ENCODE measurements at regions not wholly inside any gene's neighbourhood (a gene's known extent, or its start where the extent isn't known, plus 50 kb on each side); places are given as distances from the start of the nearest gene placed in this dataset.

DNA sequence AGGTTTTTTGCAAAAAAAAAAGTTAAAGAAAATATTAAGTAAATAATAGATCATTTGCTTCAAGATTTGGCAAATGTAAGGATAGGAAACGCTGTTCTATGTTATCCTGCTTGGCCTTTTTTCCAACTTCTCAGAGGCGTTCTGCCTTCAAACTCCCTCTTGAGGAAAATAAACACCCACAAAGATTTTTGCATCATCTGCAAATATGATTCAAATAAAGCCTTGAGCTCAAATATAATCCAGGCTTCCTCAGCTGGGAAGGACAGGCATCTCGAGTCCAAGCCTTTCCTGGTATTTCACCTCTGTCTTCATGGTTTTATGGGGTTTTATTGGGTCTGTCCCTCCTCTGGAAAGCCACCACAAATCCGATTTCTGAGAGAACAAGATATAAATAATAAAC, 67.7 kb upstream of the PTPN1 start:
- TF ChIP-seq, protein P1, sequence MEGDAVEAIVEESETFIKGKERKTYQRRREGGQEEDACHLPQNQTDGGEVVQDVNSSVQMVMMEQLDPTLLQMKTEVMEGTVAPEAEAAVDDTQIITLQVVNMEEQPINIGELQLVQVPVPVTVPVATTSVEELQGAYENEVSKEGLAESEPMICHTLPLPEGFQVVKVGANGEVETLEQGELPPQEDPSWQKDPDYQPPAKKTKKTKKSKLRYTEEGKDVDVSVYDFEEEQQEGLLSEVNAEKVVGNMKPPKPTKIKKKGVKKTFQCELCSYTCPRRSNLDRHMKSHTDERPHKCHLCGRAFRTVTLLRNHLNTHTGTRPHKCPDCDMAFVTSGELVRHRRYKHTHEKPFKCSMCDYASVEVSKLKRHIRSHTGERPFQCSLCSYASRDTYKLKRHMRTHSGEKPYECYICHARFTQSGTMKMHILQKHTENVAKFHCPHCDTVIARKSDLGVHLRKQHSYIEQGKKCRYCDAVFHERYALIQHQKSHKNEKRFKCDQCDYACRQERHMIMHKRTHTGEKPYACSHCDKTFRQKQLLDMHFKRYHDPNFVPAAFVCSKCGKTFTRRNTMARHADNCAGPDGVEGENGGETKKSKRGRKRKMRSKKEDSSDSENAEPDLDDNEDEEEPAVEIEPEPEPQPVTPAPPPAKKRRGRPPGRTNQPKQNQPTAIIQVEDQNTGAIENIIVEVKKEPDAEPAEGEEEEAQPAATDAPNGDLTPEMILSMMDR (conservative IDR thresholded peaks at IDR 0.05), result no peak
- TF ChIP-seq ZFX (IDR thresholded peaks at IDR 0.05), result no peak
